WTC11 (cell line): ENCODE measurements at regions not wholly inside any gene's neighbourhood (a gene's known extent, or its start where the extent isn't known, plus 50 kb on each side); places are given as distances from the start of the nearest gene placed in this dataset.

Source experiments
- ATAC-seq: fragments of 200-7000 bp; cut with Tn5 transposase; 2 replicates; pipeline ENCODE4 v1.10.0; 2021; ENCODE audit warnings: mild to moderate bottlenecking, moderate library complexity
- CTCF ChIA-PET: fragments of 300-600 bp; sonication (Branson Sonifier 250); formaldehyde crosslinking; loops from one replicate; lab custom pipeline; 2021; ENCODE audit warnings: antibody characterized with exemption; lab: Charles Lee
- POLR2A ChIA-PET: fragments of 350-600 bp; sonication (Branson Sonifier 250); formaldehyde crosslinking; loops from one replicate; lab custom pipeline; 2021; ENCODE audit warnings: antibody characterized with exemption; lab: Charles Lee
- DNase-seq: peaks from one replicate; pipeline ENCODE4 v3.0.0; 2021; ENCODE audit warnings: low spot score
- H3K27ac Mint-ChIP-seq: 2 replicates; pipeline ENCODE4 v1.8.0; 2021; ENCODE audit warnings: mixed read lengths
- H3K27me3 Mint-ChIP-seq: 2 replicates; pipeline ENCODE4 v1.8.0; 2021; ENCODE audit warnings: low read depth, mild to moderate bottlenecking, moderate library complexity, mixed read lengths
- H3K36me3 Mint-ChIP-seq: 2 replicates; pipeline ENCODE4 v1.8.0; 2021; ENCODE audit warnings: mixed read lengths
- H3K4me1 Mint-ChIP-seq: 2 replicates; pipeline ENCODE4 v1.8.0; 2022; ENCODE audit warnings: mixed read lengths
- H3K4me3 Mint-ChIP-seq: 2 replicates; pipeline ENCODE4 v1.8.0; 2021; ENCODE audit warnings: mild to moderate bottlenecking, moderate library complexity, mixed read lengths
- H3K9me3 Mint-ChIP-seq: 2 replicates; pipeline ENCODE4 v1.8.0; 2021; ENCODE audit warnings: mixed read lengths
- E2F1 ChIP-seq: sonication (generic); formaldehyde crosslinking; IDR thresholded peaks from 2 replicates; pipeline ENCODE4 v1.8.0; 2022; ENCODE audit warnings: mild to moderate bottlenecking, missing genetic modification reagents
- ELF4 ChIP-seq: sonication (generic); formaldehyde crosslinking; IDR thresholded peaks from 2 replicates; pipeline ENCODE4 v1.8.1; 2022; ENCODE audit warnings: low read depth, mild to moderate bottlenecking, moderate library complexity, missing genetic modification reagents
- EMX1 ChIP-seq: fragments of 250-450 bp; sonication (Bioruptor Pico); IDR thresholded peaks from 2 replicates; pipeline ENCODE4 v1.8.0; 2021; ENCODE audit warnings: mild to moderate bottlenecking
- ERG ChIP-seq: fragments of 250-450 bp; sonication (Bioruptor Pico); IDR thresholded peaks from 2 replicates; pipeline ENCODE4 v1.8.0; 2021; ENCODE audit warnings: mild to moderate bottlenecking
- ESRRA ChIP-seq: sonication (generic); formaldehyde crosslinking; IDR thresholded peaks from 2 replicates; pipeline ENCODE4 v1.8.1; 2022; ENCODE audit warnings: mild to moderate bottlenecking, missing genetic modification reagents, borderline replicate concordance
- FOXJ3 ChIP-seq: sonication (generic); formaldehyde crosslinking; IDR thresholded peaks from 2 replicates; pipeline ENCODE4 v1.9.0; 2021; ENCODE audit warnings: missing genetic modification reagents, mild to moderate bottlenecking, borderline replicate concordance
- FOXP1 ChIP-seq: sonication (generic); formaldehyde crosslinking; IDR thresholded peaks from 2 replicates; pipeline ENCODE4 v1.8.0; 2022; ENCODE audit warnings: missing genetic modification reagents, mild to moderate bottlenecking, moderate library complexity, borderline replicate concordance
- GABPB1 ChIP-seq: sonication (generic); formaldehyde crosslinking; IDR thresholded peaks from 2 replicates; pipeline ENCODE4 v1.8.1; 2023; ENCODE audit warnings: mild to moderate bottlenecking, missing genetic modification reagents
- GTF2I ChIP-seq: fragments of 250-450 bp; sonication (Bioruptor Pico); conservative IDR thresholded peaks from 2 replicates; pipeline ENCODE4 v1.4.0; 2021; ENCODE audit warnings: mild to moderate bottlenecking
- IRF1 ChIP-seq: sonication (generic); formaldehyde crosslinking; IDR thresholded peaks from 2 replicates; pipeline ENCODE4 v1.8.0; 2023; ENCODE audit warnings: missing genetic modification reagents
- JAZF1 ChIP-seq: fragments of 250-450 bp; sonication (Bioruptor Pico); IDR thresholded peaks from 2 replicates; pipeline ENCODE4 v1.9.0; 2021; ENCODE audit warnings: moderate library complexity, mild to moderate bottlenecking, inconsistent platforms
- MLX ChIP-seq: sonication (generic); formaldehyde crosslinking; IDR thresholded peaks from 2 replicates; pipeline ENCODE4 v1.8.1; 2023; ENCODE audit warnings: mild to moderate bottlenecking, missing genetic modification reagents, moderate library complexity
- MYBL2 ChIP-seq: sonication (generic); formaldehyde crosslinking; IDR thresholded peaks from 2 replicates; pipeline ENCODE4 v1.8.1; 2023; ENCODE audit warnings: mild to moderate bottlenecking, moderate library complexity, missing genetic modification reagents
- NFYB ChIP-seq: sonication (generic); formaldehyde crosslinking; conservative IDR thresholded peaks from 2 replicates; pipeline ENCODE4 v1.8.0; 2022; ENCODE audit warnings: low read depth, missing genetic modification reagents
- STAT6 ChIP-seq: sonication (generic); formaldehyde crosslinking; conservative IDR thresholded peaks from 2 replicates; pipeline ENCODE4 v1.8.1; 2023; ENCODE audit warnings: mild to moderate bottlenecking, low read depth, missing genetic modification reagents, moderate library complexity
- TEAD1 ChIP-seq: sonication (generic); formaldehyde crosslinking; IDR thresholded peaks from 2 replicates; pipeline ENCODE4 v1.8.0; 2022; ENCODE audit warnings: mild to moderate bottlenecking, missing genetic modification reagents
- ZBTB43 ChIP-seq: sonication (generic); formaldehyde crosslinking; IDR thresholded peaks from 2 replicates; pipeline ENCODE4 v1.8.1; 2023; ENCODE audit warnings: mild to moderate bottlenecking, missing genetic modification reagents
- ZNF263 ChIP-seq: sonication (generic); formaldehyde crosslinking; IDR thresholded peaks from 2 replicates; pipeline ENCODE4 v1.8.1; 2022; ENCODE audit warnings: low read depth, mild to moderate bottlenecking, moderate library complexity, missing genetic modification reagents
- ZNF317 ChIP-seq: sonication (generic); formaldehyde crosslinking; IDR thresholded peaks from 2 replicates; pipeline ENCODE4 v1.8.1; 2023; ENCODE audit warnings: low read depth, mild to moderate bottlenecking, moderate library complexity, missing genetic modification reagents, borderline replicate concordance
- ZNF425 ChIP-seq: fragments of 250-450 bp; sonication (Bioruptor Pico); conservative IDR thresholded peaks from 2 replicates; pipeline ENCODE4 v1.9.0; 2021; ENCODE audit warnings: mild to moderate bottlenecking
- ZNF512 ChIP-seq: sonication (generic); formaldehyde crosslinking; IDR thresholded peaks from 2 replicates; pipeline ENCODE4 v1.8.1; 2022; ENCODE audit warnings: missing genetic modification reagents, borderline replicate concordance

GRCh38 chr1:58926152-58926551 lies 142.3 kb upstream of the JUN start:
- Mint-ChIP-seq H3K27ac (no peak overlapping the region), H3K27me3 (peaks cover 2% of the 10 kb centered on the region)
- POLR2A ChIA-PET: no interaction called here
- ATAC-seq (no peak), DNase-seq (no peak)
- TF ChIP-seq MLX (CRISPR knock-in tag) (no peak), EMX1 (CRISPR knock-in tag) (no peak), E2F1 (no peak), ESRRA (CRISPR knock-in tag) (no peak), ZNF425 (no peak), GTF2I (CRISPR knock-in tag) (no peak)
- TF ChIP-seq, all 79 proteins: peak for 0
- Mint-ChIP-seq H3K36me3 (no peaks in the 10 kb centered on the region), H3K9me3 (peaks cover 6% of the 10 kb centered on the region), H3K4me1 (no peaks in the 10 kb centered on the region), H3K4me3 (no peak overlapping the region)
- CTCF ChIA-PET: no interaction called here

- H3K4me1 Mint-ChIP-seq: no peaks in the 10 kb centered on the region
- TF ChIP-seq JAZF1 (CRISPR knock-in tag) (no peak), ZNF263 (no peak), GABPB1 (CRISPR knock-in tag) (no peak), IRF1 (CRISPR knock-in tag) (no peak), ERG (no peak), FOXJ3 (no peak), ESRRA (CRISPR knock-in tag) (no peak), TEAD1 (no peak)
- H3K27me3 Mint-ChIP-seq: peaks cover 2% of the 10 kb centered on the region
- CTCF ChIA-PET: no interaction called here
- peaks cover 6% of the 10 kb centered on the region for H3K9me3 Mint-ChIP-seq
- no peak for ATAC-seq
- POLR2A ChIA-PET: no interaction called here
- no peak for DNase-seq
- H3K36me3 Mint-ChIP-seq: no peaks in the 10 kb centered on the region
- no peak overlapping the region for H3K4me3 Mint-ChIP-seq
- H3K27ac Mint-ChIP-seq: no peak overlapping the region
These were observed 143.3 kb upstream of the JUN start for GRCh38 chr1:58927041-58927721.

- Mint-ChIP-seq H3K36me3 (no peaks in the 10 kb centered on the region), H3K27me3 (peaks cover 2% of the 10 kb centered on the region), H3K4me1 (no peaks in the 10 kb centered on the region), H3K27ac (no peak overlapping the region), H3K9me3 (peaks cover 6% of the 10 kb centered on the region), H3K4me3 (no peak overlapping the region)
- ATAC-seq (no peak), DNase-seq (no peak)
- ChIA-PET CTCF (no interaction called here), POLR2A (no interaction called here)
- TF ChIP-seq NFYB (CRISPR knock-in tag): no peak
- TF ChIP-seq MYBL2 (CRISPR knock-in tag): no peak
- TF ChIP-seq GABPB1 (CRISPR knock-in tag): no peak
- TF ChIP-seq ZNF512: no peak
- no peak for TF ChIP-seq FOXJ3
- no peak for TF ChIP-seq FOXP1 (CRISPR knock-in tag)
- no peak for TF ChIP-seq ELF4 (CRISPR knock-in tag)
- TF ChIP-seq ZBTB43: no peak
- no peak for TF ChIP-seq ZNF317
- no peak for TF ChIP-seq STAT6 (CRISPR knock-in tag)
These were observed 143.9 kb upstream of the JUN start for GRCh38 chr1:58927722-58928085.
